Lower leg skin (tissue), 3 donors: ENCODE measurements at regions not wholly inside any gene's neighbourhood (a gene's known extent, or its start where the extent isn't known, plus 50 kb on each side); places are given as distances from the start of the nearest gene placed in this dataset.

Source experiments
- CTCF ChIP-seq, 3 donors: fragments of 450-650 bp; IDR thresholded peaks; one replicate each; pipeline ENCODE4 v1.5.1; 2016; ENCODE audit warnings: antibody characterized with exemption in 3 of 3, mild to moderate bottlenecking in 3 of 3, moderate library complexity in 2 of 3
- POLR2A ChIP-seq, 2 donors: fragments of 450-650 bp; IDR thresholded peaks; one replicate each; pipeline ENCODE4 v1.6.1; 2016 to 2017; ENCODE audit warnings: antibody characterized with exemption in 2 of 2, mild to moderate bottlenecking in 1 of 2, moderate library complexity in 1 of 2

GRCh38 chr4:13299343-13299742 is 184.8 kb downstream of the RAB28 start:
- TF ChIP-seq CTCF (IDR thresholded peaks at IDR 0.05) = no peak
- no peak for TF ChIP-seq POLR2A (IDR thresholded peaks at IDR 0.05)
